Right lobe of liver (tissue), 6 donors: ENCODE measurements at regions not wholly inside any gene's neighbourhood (a gene's known extent, or its start where the extent isn't known, plus 50 kb on each side); places are given as distances from the start of the nearest gene placed in this dataset.

Experiments
- ATAC-seq, 4 donors: fragments of 200-7000 bp; cut with Tn5 transposase; one replicate each; pipeline ENCODE4 v1.9.1; 2020; ENCODE audit warnings: mild to moderate bottlenecking in 4 of 4, moderate library complexity in 4 of 4
- DNase-seq, 3 donors: peaks; one replicate each; pipeline ENCODE4 v3.0.0-alpha.2; 2020
- H3K27ac ChIP-seq, 3 donors: fragments of 200-600 bp; one replicate each; pipeline ENCODE4 v1.8.0; 2022
- H3K27me3 ChIP-seq, 2 donors: fragments of 200-600 bp; one replicate each; pipeline ENCODE4 v1.8.0; 2022
- H3K36me3 ChIP-seq, 4 donors: fragments of 200-600 bp; sonication (generic) in 1 of 4; one replicate each; pipeline versions ENCODE4 v1.5.1 to v1.8.0; 2017 to 2022; ENCODE audit warnings: control low read depth in 1 of 4
- H3K4me1 ChIP-seq, 4 donors: fragments of 200-600 bp; sonication (generic) in 1 of 4; one replicate each; pipeline versions ENCODE4 v1.5.1 to v1.8.0; 2017 to 2022; ENCODE audit warnings: control low read depth in 1 of 4
- H3K4me3 ChIP-seq, 3 donors: fragments of 200-600 bp; one replicate each; pipeline ENCODE4 v1.8.0; 2022
- H3K9me3 ChIP-seq, 4 donors: fragments of 200-600 bp; sonication (generic) in 1 of 4; one replicate each; pipeline versions ENCODE4 v1.5.1 to v1.8.0; 2017 to 2022; ENCODE audit warnings: control low read depth in 1 of 4
- CTCF ChIP-seq, 4 donors: fragments of 200-600 bp in 3 of 4; fragments of 450-650 bp in 1 of 4; IDR thresholded peaks; one replicate each; pipeline versions ENCODE4 v1.5.1 to v1.8.0; 2016 to 2022; ENCODE audit warnings: antibody characterized with exemption in 4 of 4, mild to moderate bottlenecking in 2 of 4
- POLR2A ChIP-seq: fragments of 450-650 bp; IDR thresholded peaks from one replicate; pipeline ENCODE4 v1.6.1; 2017; ENCODE audit warnings: antibody characterized with exemption, mild to moderate bottlenecking
- WGBS: methylation state at CpG from one replicate; pipeline ENCODE4 v1.1.6; 2018; ENCODE audit warnings: low coverage, low lambda C conversion rate; ENCODE audit not compliant: insufficient coverage; ENCODE audit errors: missing lambda C conversion rate; 5-methylcytosine and 5-hydroxymethylcytosine counted together
- intact Hi-C, 2 donors: fragments of 100-400 bp; cut with DNase I; formaldehyde crosslinking; loops; one replicate each; pipeline versions ENCODE4 v1.11.2 to v1.14.1; 2022
- donor health status: DM: no; HTN: yes; CAD: no.
- donor health status: DM: no; HTN: no; CAD: no.
- donor health status: DM: no; HTN: no; CAD: no.
- donor health status: DM: no; HTN: yes; CAD: no.
- donor health status: DM: no; HTN: yes; CAD: no.

- TF ChIP-seq POLR2A (no peak), CTCF (IDR thresholded peaks at IDR 0.05) (no peak)
- no peaks in the 10 kb centered on the region for H3K9me3 ChIP-seq
- no peak overlapping the region for H3K4me3 ChIP-seq
- no peaks in the 10 kb centered on the region for H3K27me3 ChIP-seq
- 94% methylated on average over 5 of the region's 8 CpGs for WGBS
- intact Hi-C loops: no loop called here
- no peak for ATAC-seq
- H3K36me3 ChIP-seq: no peaks in the 10 kb centered on the region
- peak in 1 of 3 donors; percentile 7 for DNase-seq
- H3K4me1 ChIP-seq: no peaks in the 10 kb centered on the region
- no peak overlapping the region for H3K27ac ChIP-seq
Observed at GRCh38 chr3:194220901-194221326, 85.0 kb downstream of the HES1 start.

GRCh38 chr3:194221336-194221735 is 85.4 kb downstream of the HES1 start:
- H3K36me3 ChIP-seq: no peaks in the 10 kb centered on the region
- 66% methylated on average over 4 of the region's 4 CpGs for WGBS
- no peak for TF ChIP-seq CTCF (IDR thresholded peaks at IDR 0.05)
- no peak for TF ChIP-seq POLR2A
- no peaks in the 10 kb centered on the region for H3K4me1 ChIP-seq
- H3K9me3 ChIP-seq: no peaks in the 10 kb centered on the region
- DNase-seq (no peak), ATAC-seq (no peak)
- intact Hi-C loops: no loop called here
- H3K27ac ChIP-seq: no peak overlapping the region
- no peak overlapping the region for H3K4me3 ChIP-seq
- H3K27me3 ChIP-seq: no peaks in the 10 kb centered on the region

- Histone ChIP-seq H3K4me1 (no peaks in the 10 kb centered on the region), H3K9me3 (no peaks in the 10 kb centered on the region), H3K27me3 (no peaks in the 10 kb centered on the region), H3K4me3 (no peak overlapping the region), H3K36me3 (no peaks in the 10 kb centered on the region), H3K27ac (no peak overlapping the region)
- intact Hi-C loops: no loop called here
- ATAC-seq: no peak
- no peak for DNase-seq
- 62% methylated on average over 4 of the region's 4 CpGs for WGBS
- TF ChIP-seq CTCF (IDR thresholded peaks at IDR 0.05) (no peak), POLR2A (no peak)
Observed at GRCh38 chr3:194223951-194224350, 88.0 kb downstream of the HES1 start.

GRCh38 chr3:194224471-194225417 is 88.8 kb downstream of the HES1 start:
- no peak for TF ChIP-seq CTCF (IDR thresholded peaks at IDR 0.05)
- TF ChIP-seq POLR2A: no peak
- Histone ChIP-seq H3K4me3 (no peak overlapping the region), H3K36me3 (no peaks in the 10 kb centered on the region), H3K27me3 (no peaks in the 10 kb centered on the region), H3K9me3 (no peaks in the 10 kb centered on the region), H3K27ac (no peak overlapping the region), H3K4me1 (no peaks in the 10 kb centered on the region)
- DNase-seq: no peak
- intact Hi-C loops: no loop called here
- ATAC-seq: no peak
- WGBS: 55% methylated on average over 8 of the region's 20 CpGs
